ENCODE measurements at regions not wholly inside any gene's neighbourhood (a gene's known extent, or its start where the extent isn't known, plus 50 kb on each side); places are given as distances from the start of the nearest gene placed in this dataset.

DNA sequence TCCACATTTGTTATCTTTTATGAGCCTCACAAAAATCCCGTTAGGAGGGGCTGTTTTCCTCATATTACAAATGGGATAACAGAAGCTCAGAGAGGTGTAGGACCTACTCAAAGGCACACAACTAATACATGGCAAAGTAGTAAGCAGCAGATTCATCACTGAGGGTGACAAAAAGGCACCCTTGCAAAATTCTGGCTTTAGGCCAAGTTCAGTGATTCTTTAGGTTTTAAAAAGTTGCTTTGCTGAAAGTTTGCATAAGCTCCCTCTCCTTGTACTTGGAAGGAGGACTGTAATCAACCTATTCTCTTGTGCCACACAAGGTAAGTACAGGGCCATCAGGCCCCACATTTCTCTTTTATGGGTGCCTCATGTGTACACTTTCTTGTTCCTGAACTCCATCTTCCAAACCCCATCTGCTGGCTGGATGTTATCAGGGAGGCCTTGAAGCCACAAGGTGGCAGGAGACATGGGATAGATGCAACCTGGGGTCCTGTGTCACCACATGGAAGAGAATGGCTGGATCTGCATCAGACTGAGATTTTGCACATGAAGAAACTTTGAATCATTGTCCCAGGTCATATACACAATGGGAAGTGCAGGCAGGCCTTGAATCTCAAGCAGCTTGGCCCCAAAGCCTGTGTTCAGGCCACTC lies 311.6 kb downstream of the MSX2 start:
- TF ChIP-seq, protein P1, sequence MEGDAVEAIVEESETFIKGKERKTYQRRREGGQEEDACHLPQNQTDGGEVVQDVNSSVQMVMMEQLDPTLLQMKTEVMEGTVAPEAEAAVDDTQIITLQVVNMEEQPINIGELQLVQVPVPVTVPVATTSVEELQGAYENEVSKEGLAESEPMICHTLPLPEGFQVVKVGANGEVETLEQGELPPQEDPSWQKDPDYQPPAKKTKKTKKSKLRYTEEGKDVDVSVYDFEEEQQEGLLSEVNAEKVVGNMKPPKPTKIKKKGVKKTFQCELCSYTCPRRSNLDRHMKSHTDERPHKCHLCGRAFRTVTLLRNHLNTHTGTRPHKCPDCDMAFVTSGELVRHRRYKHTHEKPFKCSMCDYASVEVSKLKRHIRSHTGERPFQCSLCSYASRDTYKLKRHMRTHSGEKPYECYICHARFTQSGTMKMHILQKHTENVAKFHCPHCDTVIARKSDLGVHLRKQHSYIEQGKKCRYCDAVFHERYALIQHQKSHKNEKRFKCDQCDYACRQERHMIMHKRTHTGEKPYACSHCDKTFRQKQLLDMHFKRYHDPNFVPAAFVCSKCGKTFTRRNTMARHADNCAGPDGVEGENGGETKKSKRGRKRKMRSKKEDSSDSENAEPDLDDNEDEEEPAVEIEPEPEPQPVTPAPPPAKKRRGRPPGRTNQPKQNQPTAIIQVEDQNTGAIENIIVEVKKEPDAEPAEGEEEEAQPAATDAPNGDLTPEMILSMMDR (IDR thresholded peaks at IDR 0.05; ENCODE audit: low read depth, low read length) = no peak
- no peak for DNase-seq (ENCODE audit: extremely low read depth, low read depth)

DNA sequence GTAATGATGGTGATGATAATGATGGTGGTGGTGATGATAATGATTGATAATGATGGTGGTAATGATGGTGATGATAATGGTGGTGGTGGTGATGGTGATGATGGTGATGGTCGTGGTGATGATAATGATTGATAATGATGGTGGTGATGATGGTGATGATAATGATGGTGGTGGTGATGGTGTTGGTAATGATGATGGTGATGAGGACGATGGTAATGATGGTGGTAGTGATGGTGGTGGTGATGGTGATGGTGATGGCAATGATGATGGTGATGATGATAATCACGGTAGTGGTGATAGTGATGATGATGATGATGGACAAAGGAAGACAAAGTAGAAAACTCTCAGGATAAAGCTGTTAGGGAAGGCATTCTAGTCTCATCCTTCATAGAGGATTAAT lies 310.5 kb downstream of the MSX2 start:
- TF ChIP-seq, protein P1 (IDR thresholded peaks at IDR 0.05; ENCODE audit: low read depth, low read length) = no peak
- DNase-seq (ENCODE audit: extremely low read depth, low read depth) = no peak

DNA sequence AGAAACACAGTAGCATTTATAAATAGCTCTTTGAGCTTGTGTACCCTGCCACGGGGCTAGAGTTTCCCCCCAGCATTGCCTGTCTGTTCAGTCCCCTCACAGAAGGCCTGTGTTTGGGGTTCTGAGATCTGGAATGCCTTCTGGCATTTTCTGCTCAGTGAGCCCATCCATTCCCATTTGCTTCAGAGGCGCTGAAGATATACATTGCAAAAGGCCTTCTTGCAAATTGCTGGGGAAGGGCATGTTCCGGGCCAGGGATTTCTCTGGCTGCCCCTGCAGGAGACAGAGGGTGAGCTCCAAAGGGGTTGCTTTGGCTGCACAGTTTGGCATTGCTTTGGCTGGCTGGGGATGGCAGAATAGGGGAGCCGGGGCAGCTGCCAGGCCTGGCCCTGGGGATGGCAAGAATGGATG lies 308.4 kb downstream of the MSX2 start:
- no peak for DNase-seq (ENCODE audit: extremely low read depth, low read depth)
- TF ChIP-seq, protein P1 (IDR thresholded peaks at IDR 0.05; ENCODE audit: low read depth, low read length) = no peak

DNA sequence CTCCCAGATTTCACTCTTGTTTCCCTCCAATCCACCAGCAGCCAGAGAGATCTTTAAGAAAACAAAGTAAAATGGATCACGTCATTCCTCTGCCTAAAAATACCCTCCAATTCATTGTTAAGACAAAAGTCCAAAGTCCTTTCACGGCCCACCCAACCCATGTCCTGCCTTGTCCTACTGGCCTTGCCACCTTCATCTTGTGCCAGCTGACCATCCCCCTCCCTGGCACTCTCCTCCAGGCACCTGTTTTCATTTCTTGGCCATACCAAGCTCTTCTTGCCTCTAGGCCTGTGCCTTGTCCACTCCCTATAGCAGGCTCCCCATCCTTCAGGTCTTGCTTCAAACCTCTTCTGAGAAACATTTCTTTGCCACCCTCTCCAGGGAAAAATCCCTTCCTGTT lies 307.6 kb downstream of the MSX2 start:
- no peak for DNase-seq (ENCODE audit: extremely low read depth, low read depth)
- TF ChIP-seq, protein P1 (IDR thresholded peaks at IDR 0.05; ENCODE audit: low read depth, low read length) = no peak

DNA sequence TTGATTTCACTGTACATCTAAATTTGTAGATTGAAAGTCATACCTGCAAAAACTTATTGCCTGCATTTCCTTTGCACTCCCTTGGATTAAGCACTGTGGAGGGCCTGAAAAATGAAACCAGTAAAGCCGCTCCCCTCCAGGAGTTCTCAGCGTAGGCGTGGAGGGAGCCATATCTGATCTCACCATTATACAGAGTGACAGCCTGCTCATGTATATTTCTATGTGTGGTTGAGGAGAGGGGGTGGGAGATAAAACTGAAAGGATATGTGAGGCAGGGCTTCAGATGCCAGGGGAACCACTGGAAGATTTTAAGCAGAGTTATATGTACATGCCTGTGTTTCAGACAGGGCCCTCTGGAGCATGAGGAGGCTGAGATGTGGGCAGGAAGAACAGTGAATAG lies 303.0 kb downstream of the MSX2 start:
- TF ChIP-seq, protein P1 (IDR thresholded peaks at IDR 0.05; ENCODE audit: low read depth, low read length) = no peak
- no peak for DNase-seq (ENCODE audit: extremely low read depth, low read depth)

DNA sequence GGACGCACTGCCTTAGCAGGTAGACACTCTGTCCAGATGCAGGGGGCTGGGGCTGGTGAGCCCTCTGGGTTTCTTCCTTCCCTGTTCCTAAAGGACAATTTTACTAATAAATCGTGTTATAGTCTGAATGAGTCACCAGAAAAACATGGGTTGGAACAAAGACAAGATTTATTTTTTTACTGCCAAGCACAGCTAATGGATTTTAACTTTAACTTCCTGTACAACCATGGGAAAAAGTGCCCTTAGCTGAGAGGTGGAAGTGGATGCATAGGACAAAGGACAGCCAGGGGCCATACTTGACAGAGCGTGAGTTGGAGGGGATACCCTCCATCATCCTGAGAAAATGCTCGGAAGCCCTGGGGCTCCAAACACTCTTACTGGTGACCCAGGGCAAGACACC lies 300.7 kb downstream of the MSX2 start:
- DNase-seq (ENCODE audit: extremely low read depth, low read depth) = no peak
- TF ChIP-seq, protein P1 (IDR thresholded peaks at IDR 0.05; ENCODE audit: low read depth, low read length) = no peak

DNA sequence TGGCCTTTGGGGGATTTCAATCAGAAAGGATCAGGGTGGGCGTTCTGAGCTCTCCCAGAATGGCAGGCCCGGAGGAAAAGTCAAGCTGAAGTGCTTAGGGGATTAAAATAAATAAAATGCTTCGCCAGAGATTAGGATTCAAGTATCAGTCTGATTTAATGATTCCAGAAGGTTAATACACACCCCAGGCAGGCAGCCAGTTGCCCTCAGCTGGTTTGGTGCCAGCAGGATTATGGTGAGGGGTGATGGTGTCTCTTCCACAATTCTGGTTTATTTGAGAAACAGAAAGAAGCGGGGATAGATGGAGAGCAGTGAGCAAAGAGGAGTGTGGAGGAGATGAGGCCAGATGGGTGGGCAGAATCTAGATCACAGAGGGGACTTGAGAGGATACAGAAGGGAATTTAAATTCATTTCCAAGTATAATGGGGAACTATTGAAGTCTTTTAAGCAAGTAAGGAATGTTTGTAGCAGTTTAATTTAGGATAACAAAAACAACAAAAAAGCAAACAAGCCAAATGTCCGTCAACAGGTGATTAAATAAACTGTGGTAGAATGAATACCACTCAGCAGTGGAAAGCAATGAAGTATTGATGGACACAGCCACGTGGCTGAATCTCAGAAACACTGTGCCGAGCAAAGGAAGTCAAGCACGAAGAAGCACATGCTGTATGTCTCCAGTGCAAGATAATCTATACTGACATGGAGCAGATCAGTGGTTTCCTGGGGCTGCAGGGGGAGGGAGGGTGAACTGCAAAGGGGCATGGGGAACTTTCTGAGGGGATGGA lies 297.7 kb downstream of the MSX2 start:
- DNase-seq (ENCODE audit: extremely low read depth, low read depth) = no peak
- TF ChIP-seq, protein P1 (IDR thresholded peaks at IDR 0.05; ENCODE audit: low read depth, low read length) = no peak

Measured in AG09319 (cell line).